PFSK-1 (cell line): ENCODE measurements at regions not wholly inside any gene's neighbourhood (a gene's known extent, or its start where the extent isn't known, plus 50 kb on each side); places are given as distances from the start of the nearest gene placed in this dataset.

Experiments used
- FOXP2 ChIP-seq: optimal IDR thresholded peaks from 2 replicates; pipeline ENCODE3; 2011; ENCODE audit warnings: borderline replicate concordance, control low read depth, inconsistent platforms; ENCODE audit not compliant: insufficient read depth; ENCODE audit errors: extremely low read length, extremely low read depth
- POLR2AphosphoS5 ChIP-seq: IDR thresholded peaks from 2 replicates; pipeline ENCODE4 v1.6.1; 2012; ENCODE audit warnings: low read depth, mild to moderate bottlenecking, control low read depth, low read length, moderate library complexity
- REST ChIP-seq, 2 experiments: IDR thresholded peaks; 2 replicates each; pipeline versions ENCODE4 v1.6.1 to v1.8.0; 2011 to 2012; ENCODE audit warnings: low read depth in 2 of 2, low read length in 2 of 2, control low read depth in 1 of 2, inconsistent platforms in 1 of 2, mild to moderate bottlenecking in 1 of 2, moderate library complexity in 1 of 2; ENCODE audit not compliant: insufficient read depth in 1 of 2
- TAF1 ChIP-seq: IDR thresholded peaks from 2 replicates; pipeline ENCODE4 v1.6.1; 2012; ENCODE audit warnings: low read length, control low read depth, borderline replicate concordance; ENCODE audit not compliant: insufficient read depth

- no peak for TF ChIP-seq POLR2AphosphoS5
- no peak for TF ChIP-seq TAF1
- no peak for TF ChIP-seq REST (IDR thresholded peaks at IDR 0.05; ENCODE audit: insufficient read depth in 1 of 2, low read depth in 2 of 2, low read length in 2 of 2)
- TF ChIP-seq FOXP2 = no peak
Observed at GRCh38 chr9:2319421-2319820, 302.2 kb upstream of the VLDLR start.
